Sigmoid colon (tissue), 3 donors: ENCODE measurements at regions not wholly inside any gene's neighbourhood (a gene's known extent, or its start where the extent isn't known, plus 50 kb on each side); places are given as distances from the start of the nearest gene placed in this dataset.

Experiments used
- POLR2A ChIP-seq, 2 donors: fragments of 450-650 bp; IDR thresholded peaks; one replicate each; pipeline ENCODE4 v1.6.1; 2016; ENCODE audit warnings: antibody characterized with exemption in 2 of 2, mild to moderate bottlenecking in 2 of 2, moderate library complexity in 2 of 2
- TF ChIP-seq, protein P1 (sequence below), 4 experiments: fragments of 450-650 bp in 3 of 4; fragments of 200-600 bp in 1 of 4; IDR thresholded peaks; one replicate each; pipeline ENCODE4 v1.5.1; 2016 to 2019; ENCODE audit warnings: antibody characterized with exemption in 4 of 4, mild to moderate bottlenecking in 3 of 4, moderate library complexity in 2 of 4

GRCh38 chr14:101122237-101123141, 219.0 kb upstream of the RTL1 start:
- TF ChIP-seq, protein P1, sequence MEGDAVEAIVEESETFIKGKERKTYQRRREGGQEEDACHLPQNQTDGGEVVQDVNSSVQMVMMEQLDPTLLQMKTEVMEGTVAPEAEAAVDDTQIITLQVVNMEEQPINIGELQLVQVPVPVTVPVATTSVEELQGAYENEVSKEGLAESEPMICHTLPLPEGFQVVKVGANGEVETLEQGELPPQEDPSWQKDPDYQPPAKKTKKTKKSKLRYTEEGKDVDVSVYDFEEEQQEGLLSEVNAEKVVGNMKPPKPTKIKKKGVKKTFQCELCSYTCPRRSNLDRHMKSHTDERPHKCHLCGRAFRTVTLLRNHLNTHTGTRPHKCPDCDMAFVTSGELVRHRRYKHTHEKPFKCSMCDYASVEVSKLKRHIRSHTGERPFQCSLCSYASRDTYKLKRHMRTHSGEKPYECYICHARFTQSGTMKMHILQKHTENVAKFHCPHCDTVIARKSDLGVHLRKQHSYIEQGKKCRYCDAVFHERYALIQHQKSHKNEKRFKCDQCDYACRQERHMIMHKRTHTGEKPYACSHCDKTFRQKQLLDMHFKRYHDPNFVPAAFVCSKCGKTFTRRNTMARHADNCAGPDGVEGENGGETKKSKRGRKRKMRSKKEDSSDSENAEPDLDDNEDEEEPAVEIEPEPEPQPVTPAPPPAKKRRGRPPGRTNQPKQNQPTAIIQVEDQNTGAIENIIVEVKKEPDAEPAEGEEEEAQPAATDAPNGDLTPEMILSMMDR (IDR thresholded peaks at IDR 0.05): no peak
- no peak for TF ChIP-seq POLR2A (IDR thresholded peaks at IDR 0.05)
